Right renal cortex interstitium (tissue), 3 donors: ENCODE measurements at regions not wholly inside any gene's neighbourhood (a gene's known extent, or its start where the extent isn't known, plus 50 kb on each side); places are given as distances from the start of the nearest gene placed in this dataset.
A peak's percentile ranks its signal among the peaks of the same experiment; 100 is the strongest.
"Not testable (repeated sequence)": the region's sequence is repeated elsewhere in the genome, so short reads cannot be mapped to it uniquely, and the experiment has no call there.

ENCODE experiments used
- DNase-seq, 3 donors: peaks; one replicate each; pipeline ENCODE4 v3.0.0-alpha.2; 2013; ENCODE audit warnings: low read depth in 3 of 3, low spot score in 2 of 3

- DNase-seq: no peak
Measured at GRCh38 chr3:181279239-181279565, 289.7 kb upstream of the DNAJC19 start.

DNA sequence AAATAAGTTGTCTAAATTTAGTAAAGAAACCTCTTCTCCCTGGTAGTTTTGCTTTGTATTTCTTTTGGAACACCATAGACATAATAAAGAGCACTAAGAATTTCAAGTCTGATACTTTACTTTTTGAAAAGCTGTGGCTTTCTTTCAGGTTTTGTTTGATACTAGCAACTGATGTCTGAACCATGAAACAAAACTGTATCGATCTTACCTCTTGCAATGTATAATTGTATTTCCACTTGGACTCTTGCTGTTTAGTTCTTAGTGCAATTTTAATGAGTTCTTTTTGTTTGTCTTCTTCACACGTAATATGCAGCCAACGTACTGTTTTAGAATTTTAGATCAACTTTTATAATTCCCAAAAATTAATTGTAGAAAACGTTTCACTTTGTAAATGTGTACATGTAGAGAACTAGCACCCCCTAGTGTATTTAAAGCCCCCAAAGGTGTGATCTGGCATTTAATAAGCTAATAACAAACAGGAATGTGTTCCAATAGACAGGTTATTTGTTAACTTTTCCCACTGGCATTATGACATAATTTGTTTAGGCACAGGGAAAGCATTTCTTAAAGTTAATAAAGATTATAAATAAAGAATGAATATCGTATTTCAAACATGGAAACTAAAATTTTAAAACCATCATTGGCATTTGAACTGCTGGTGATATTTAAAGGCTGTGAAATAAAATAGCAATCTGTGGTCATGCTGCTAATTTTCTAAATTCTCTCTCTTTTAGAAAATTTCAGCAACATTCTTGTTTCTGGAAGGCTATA is 289.1 kb upstream of the DNAJC19 start:
- DNase-seq: no peak

GRCh38 chr3:181276358-181276896 is 286.9 kb upstream of the DNAJC19 start:
- DNase-seq: no peak

DNA sequence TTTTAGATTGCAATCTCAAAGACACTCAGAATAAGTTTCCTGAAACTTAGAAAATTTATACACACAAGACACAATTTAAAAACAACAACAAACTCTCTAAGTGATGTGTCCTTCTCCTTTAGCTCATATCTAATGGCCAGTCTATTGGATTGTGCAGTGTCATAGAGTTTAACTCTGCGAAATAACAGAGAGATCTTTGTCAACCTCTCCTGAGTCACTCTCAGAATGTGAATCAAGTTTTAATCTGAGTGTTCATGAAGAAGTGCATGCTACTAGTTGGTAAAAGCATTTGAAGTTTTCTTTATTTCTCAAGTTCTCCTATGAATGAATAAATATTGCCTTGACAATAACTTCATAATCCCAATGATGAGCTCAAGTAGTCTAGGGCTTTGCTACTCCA is 284.5 kb upstream of the DNAJC19 start:
- DNase-seq: no peak

- no peak for DNase-seq
Measured at GRCh38 chr3:181267312-181267711, 277.8 kb upstream of the DNAJC19 start.

DNA sequence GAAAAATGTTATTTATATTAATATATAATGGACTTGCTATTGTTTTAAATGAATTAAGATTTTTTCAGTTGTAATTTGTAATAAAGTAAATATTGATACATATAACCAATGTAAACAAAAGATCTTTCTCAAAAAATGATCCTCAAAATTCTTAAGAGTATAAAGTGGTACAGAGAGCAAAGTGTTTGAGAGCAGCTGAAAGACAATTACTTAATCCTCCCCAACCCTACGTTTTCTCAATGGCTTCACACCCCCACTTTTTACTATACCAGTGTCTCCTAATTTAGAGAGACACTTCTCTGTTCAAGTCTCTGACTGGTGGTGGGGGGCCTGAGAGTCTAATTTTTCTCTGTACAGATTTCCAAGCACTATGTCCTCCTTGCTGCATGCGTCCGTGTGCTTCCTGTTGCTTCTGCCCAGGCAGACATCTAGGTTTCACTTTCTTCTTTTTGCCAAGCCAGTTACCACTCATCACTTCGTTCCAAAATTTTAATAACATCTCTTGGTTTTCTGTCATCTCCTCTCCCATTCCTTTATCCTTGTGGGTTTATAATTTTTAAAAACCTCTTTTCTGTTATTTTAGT is 276.3 kb upstream of the DNAJC19 start:
- DNase-seq: no peak

DNA sequence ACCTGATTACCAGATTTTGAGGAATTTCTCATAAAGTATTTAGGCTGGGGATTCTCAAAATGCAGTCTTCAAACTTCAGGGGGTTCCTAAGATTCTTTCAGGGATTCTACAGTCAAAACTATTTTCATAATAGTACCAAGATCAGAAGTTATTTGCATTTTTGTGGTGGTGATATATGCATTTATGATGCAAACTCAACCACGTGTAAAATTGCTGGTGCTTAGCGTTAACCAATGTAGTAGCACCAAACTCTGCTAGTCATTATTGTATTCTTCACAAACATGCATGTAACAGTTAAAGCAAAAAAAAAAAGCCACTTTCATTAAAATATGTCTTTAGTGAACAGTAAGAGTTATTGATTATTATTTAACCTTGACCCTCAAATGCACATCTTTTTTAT is 274.9 kb upstream of the DNAJC19 start:
- DNase-seq: no peak

- DNase-seq: no peak
Measured at GRCh38 chr3:181253796-181254195, 264.3 kb upstream of the DNAJC19 start.

DNA sequence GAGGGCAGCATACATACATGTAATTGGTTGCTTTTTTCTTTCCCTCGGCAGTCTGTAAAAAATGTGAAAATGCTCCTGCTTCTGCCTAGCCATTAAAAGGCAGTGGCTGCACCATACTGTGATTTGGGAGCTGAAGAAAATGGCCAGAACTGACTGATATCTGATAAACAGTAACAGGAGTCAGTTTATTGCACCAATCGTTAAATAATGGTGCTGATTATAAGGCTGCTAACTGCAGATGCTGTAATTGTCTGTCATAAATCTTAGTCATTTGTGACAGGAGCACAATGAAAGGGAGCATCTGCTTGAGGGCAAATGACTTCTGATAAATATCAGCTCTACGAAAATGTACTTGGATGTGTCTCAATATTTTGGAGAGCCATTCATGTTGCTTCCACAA is 263.1 kb upstream of the DNAJC19 start:
- DNase-seq: no peak

GRCh38 chr3:181250714-181251113 is 261.2 kb upstream of the DNAJC19 start:
- no peak for DNase-seq

DNA sequence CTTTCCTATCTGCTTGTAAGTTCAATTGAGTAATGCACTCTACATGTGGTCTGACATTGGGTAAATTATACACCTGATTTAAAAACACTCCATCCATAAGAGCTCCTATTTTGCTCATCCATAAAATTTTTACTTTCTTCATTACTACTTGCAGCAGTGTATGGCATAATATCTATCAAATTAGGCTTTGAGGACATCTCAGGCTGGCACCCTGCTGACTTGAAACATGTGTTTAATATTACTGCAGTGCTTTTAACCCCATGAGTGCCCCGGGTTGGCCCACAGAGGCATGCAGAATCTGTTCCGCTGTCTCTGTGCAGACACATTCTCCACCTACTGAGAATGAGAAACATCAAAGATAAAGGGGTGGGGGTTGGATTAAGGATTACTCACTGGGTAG is 249.9 kb upstream of the DNAJC19 start:
- DNase-seq: no peak

DNA sequence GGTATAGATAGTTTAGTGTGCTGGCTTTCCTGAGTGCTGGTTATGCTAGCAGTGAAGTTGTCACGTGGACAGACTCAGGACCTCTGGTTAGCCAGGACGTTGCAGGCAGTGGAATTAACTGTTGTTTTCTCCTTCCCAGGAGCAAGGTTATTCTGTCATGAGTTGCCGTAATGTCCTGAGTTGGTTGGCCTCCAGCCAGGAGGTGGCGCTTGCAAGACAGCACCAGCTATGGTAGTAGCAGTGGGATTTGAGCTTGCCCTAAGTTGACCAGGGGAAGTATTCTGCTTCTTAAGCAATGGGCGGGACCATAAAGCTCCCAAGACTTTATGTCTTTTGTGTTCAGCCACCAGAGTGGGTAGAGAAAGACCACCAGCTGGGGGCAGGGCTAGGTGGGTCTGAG is 240.7 kb upstream of the DNAJC19 start:
- DNase-seq: no peak

GRCh38 chr3:181213347-181213746 is 223.8 kb upstream of the DNAJC19 start:
- no peak for DNase-seq

GRCh38 chr3:181212271-181212670 is 222.7 kb upstream of the DNAJC19 start:
- no peak for DNase-seq

- peak in 1 of 3 donors; percentile 1 for DNase-seq
Measured at GRCh38 chr3:181210275-181210674, 220.7 kb upstream of the DNAJC19 start.

DNA sequence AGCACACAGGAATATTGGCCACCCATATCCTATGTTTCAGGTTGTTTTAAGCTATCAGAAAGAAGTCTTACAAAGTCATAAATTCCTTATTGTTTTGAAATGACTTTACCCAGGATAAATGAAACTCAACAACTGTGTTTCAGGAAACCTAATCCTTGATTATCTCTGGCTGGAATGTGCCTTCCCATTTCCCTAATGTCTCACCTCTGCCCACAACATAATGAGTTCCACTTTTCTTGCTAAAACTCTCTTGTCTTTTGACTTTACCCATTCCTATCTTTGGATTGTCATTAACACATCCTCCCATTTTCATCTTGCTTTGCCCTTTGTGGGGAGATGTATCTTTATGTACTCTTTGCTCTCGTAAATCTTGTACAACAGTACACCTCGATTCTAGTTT is 200.0 kb upstream of the DNAJC19 start:
- DNase-seq: no peak

DNA sequence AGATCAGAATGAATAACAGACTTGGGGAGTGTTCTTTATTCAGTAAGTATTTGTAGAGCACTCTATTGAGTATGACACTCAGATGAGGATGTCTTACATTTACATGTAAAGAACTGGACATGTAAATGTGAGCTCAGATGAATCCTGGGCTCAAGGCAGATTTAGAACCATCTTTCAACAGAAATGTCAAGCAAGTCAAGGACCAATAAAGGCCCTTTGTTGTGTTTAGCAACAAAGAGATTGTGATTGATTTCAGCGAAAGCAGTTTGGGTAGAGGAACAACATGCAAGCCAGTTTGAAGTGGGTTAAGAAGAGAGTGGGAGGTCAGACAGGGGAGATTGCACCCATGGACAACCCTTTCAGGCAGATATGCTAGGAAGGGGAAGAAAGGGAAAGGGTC is 194.2 kb upstream of the DNAJC19 start:
- DNase-seq: no peak

- not testable (repeated sequence) for DNase-seq
Measured at GRCh38 chr3:181183057-181183456, 193.5 kb upstream of the DNAJC19 start.

GRCh38 chr3:181178991-181179390 is 189.5 kb upstream of the DNAJC19 start:
- no peak for DNase-seq

DNA sequence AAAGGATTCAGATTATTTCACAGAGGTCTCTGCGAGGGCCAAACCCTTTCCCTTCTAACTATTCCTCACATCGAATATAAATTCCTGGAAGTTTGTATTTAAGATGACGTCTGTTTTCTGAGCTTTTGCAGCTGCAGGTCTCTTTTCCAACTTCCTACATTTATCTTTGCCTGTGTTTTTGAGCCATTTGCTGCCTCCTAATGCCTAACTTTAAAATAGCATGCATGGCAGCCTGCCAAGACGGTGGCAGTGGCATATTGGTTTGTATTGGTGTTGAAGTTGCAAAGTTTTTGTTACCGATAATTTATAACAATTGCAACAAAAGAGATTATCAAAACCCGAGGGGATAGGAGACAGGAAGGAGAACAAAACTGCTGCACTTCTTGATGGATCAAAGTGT is 187.1 kb upstream of the DNAJC19 start:
- DNase-seq: peak; percentile 36 to 54 (median 40)

GRCh38 chr3:181174676-181175233 is 185.2 kb upstream of the DNAJC19 start:
- no peak for DNase-seq

GRCh38 chr3:181174022-181174421 is 184.5 kb upstream of the DNAJC19 start:
- no peak for DNase-seq
